K562 (cell line): ENCODE measurements at regions not wholly inside any gene's neighbourhood (a gene's known extent, or its start where the extent isn't known, plus 50 kb on each side); places are given as distances from the start of the nearest gene placed in this dataset.

ENCODE experiments used
- ATAC-seq: fragments of 200-7000 bp; cut with Tn5 transposase; 3 replicates; pipeline ENCODE4 v1.9.1; 2020; ENCODE audit warnings: moderate library complexity
- BruUV-seq: library from RNA; stranded (reverse); fragments of 400-500 nt; replicated peaks from 2 replicates; lab custom pipeline; 2021; lab: Mats Ljungman, UMichigan
- CTCF ChIA-PET: fragments of 300-600 bp; formaldehyde crosslinking; extraction: SDS; loops from one replicate; lab custom pipeline; 2021; ENCODE audit warnings: low intra/inter-chr PET ratio; lab: Yijun Ruan, JAX
- POLR2A ChIA-PET: fragments of 300-600, 350-650 bp; sonication (Branson Sonifier 250); formaldehyde crosslinking; extraction: SDS; loops from one replicate; lab custom pipeline; 2021; ENCODE audit warnings: antibody characterized with exemption, inconsistent platforms; lab: Yijun Ruan, JAX
- DNase-seq, 4 experiments: peaks; one replicate each; pipeline versions ENCODE4 v3.0.0 to v3.0.0-alpha.2; 2011 to 2018; ENCODE audit warnings: low spot score in 3 of 4, mixed read lengths in 3 of 4; ENCODE audit errors: extremely low read depth in 1 of 4
- FAIRE-seq: peaks from 2 replicates; lab custom pipeline; 2011; peaks lifted over from hg19 to GRCh38; lab: Jason Lieb, UNC
- H2AFZ ChIP-seq: 2 replicates; pipeline ENCODE4 v1.6.0; 2011; ENCODE audit warnings: low read depth, low read length, control low read depth, inconsistent platforms
- H3K27ac ChIP-seq: fragments of 200-600 bp; 3 replicates; pipeline ENCODE4 v1.8.0; 2011; ENCODE audit warnings: low read depth, mild to moderate bottlenecking, control low read depth, inconsistent platforms, low read length, moderate library complexity, mixed read lengths; ENCODE audit errors: extremely low read depth
- H3K27me3 ChIP-seq, 2 experiments: fragments of 300-600 bp in 1 of 2; 2 replicates in 1 of 2; 3 replicates in 1 of 2; pipeline versions ENCODE4 v1.6.0 to v1.8.0; 2011; ENCODE audit warnings: inconsistent platforms in 2 of 2, low read length in 2 of 2, mild to moderate bottlenecking in 1 of 2, mixed read lengths in 1 of 2, moderate library complexity in 1 of 2; ENCODE audit not compliant: control insufficient read depth in 2 of 2, insufficient read depth in 2 of 2
- H3K36me3 ChIP-seq: fragments of 300-600 bp; 3 replicates; pipeline ENCODE4 v1.8.0; 2011; ENCODE audit warnings: mild to moderate bottlenecking, low read length, inconsistent platforms; ENCODE audit not compliant: control insufficient read depth, insufficient read depth
- H3K4me1 ChIP-seq, 2 experiments: fragments of 200-600 bp in 1 of 2; replicated peaks in 1 of 2; 2 replicates in 1 of 2; 3 replicates in 1 of 2; pipeline versions ENCODE4 v1.5.1 to v1.8.0; 2011; ENCODE audit warnings: inconsistent platforms in 2 of 2, low read length in 2 of 2, mild to moderate bottlenecking in 1 of 2, mixed read lengths in 1 of 2, moderate library complexity in 1 of 2; ENCODE audit not compliant: control insufficient read depth in 2 of 2, insufficient read depth in 2 of 2
- H3K4me2 ChIP-seq: 2 replicates; pipeline ENCODE4 v1.6.1; 2011; ENCODE audit warnings: low read length, control low read depth, inconsistent platforms, mixed read lengths; ENCODE audit not compliant: insufficient read depth
- H3K4me3 ChIP-seq: fragments of 200-600 bp; sonication (generic), shearing (Covaris generic); 2 replicates; pipeline ENCODE4 v1.5.1; 2016; ENCODE audit warnings: control low read depth, inconsistent platforms
- H3K79me2 ChIP-seq: fragments of 200-600 bp; 3 replicates; pipeline ENCODE4 v1.8.0; 2011; ENCODE audit warnings: low read length, inconsistent platforms; ENCODE audit not compliant: control insufficient read depth, insufficient read depth
- H3K9ac ChIP-seq, 2 experiments: 2 replicates each; pipeline versions ENCODE4 v1.6.0 to v1.6.1; 2011; ENCODE audit warnings: low read depth in 2 of 2, low read length in 2 of 2, control low read depth in 1 of 2, inconsistent platforms in 1 of 2, mild to moderate bottlenecking in 1 of 2, mixed read lengths in 1 of 2; ENCODE audit not compliant: insufficient read depth in 1 of 2
- H3K9me1 ChIP-seq: one replicate; pipeline ENCODE4 v1.6.0; 2011; ENCODE audit warnings: inconsistent platforms, mild to moderate bottlenecking, low read length, moderate library complexity; ENCODE audit not compliant: control insufficient read depth, insufficient read depth
- H3K9me3 ChIP-seq: replicated peaks from 2 replicates; pipeline ENCODE4 v1.5.1; 2011; ENCODE audit warnings: low read depth, low read length, inconsistent platforms; ENCODE audit not compliant: control insufficient read depth, insufficient read depth
- H4K20me1 ChIP-seq: replicated peaks from 2 replicates; pipeline ENCODE4 v1.6.1; 2011; ENCODE audit warnings: low read length, inconsistent platforms, mixed read lengths; ENCODE audit not compliant: control insufficient read depth, insufficient read depth
- BRF2 ChIP-seq: IDR thresholded peaks from 3 replicates; pipeline ENCODE4 v1.6.1; 2011; ENCODE audit warnings: borderline replicate concordance, mild to moderate bottlenecking; ENCODE audit not compliant: insufficient read length, insufficient read depth
- CBX2 ChIP-seq: fragments of 200-600 bp; sonication (generic); IDR thresholded peaks from one replicate; pipeline ENCODE4 v1.6.1; 2012; ENCODE audit warnings: mild to moderate bottlenecking, low read length, inconsistent platforms; ENCODE audit not compliant: insufficient read depth, poor library complexity, severe bottlenecking
- CGGBP1 ChIP-seq: fragments of 250-450 bp; sonication (Bioruptor Pico); IDR thresholded peaks from 2 replicates; pipeline ENCODE4 v1.9.0; 2021; ENCODE audit warnings: mild to moderate bottlenecking
- DACH1 ChIP-seq: fragments of 450-650 bp; IDR thresholded peaks from 2 replicates; pipeline ENCODE4 v1.6.1; 2018; ENCODE audit not compliant: partially characterized antibody
- EZH2 ChIP-seq: IDR thresholded peaks from 2 replicates; pipeline ENCODE4 v1.6.1; 2012; ENCODE audit warnings: low read depth, mild to moderate bottlenecking, inconsistent platforms, low read length, borderline replicate concordance
- HDAC2 ChIP-seq: fragments of 450-650 bp; IDR thresholded peaks from 2 replicates; pipeline ENCODE4 v1.6.1; 2016; ENCODE audit warnings: mild to moderate bottlenecking
- KLF1 ChIP-seq: fragments of 450-650 bp; IDR thresholded peaks from 2 replicates; pipeline ENCODE4 v1.6.1; 2016; ENCODE audit warnings: missing genetic modification characterization, missing compliant biosample characterization
- NCOA2 ChIP-seq, 2 experiments: fragments of 450-650 bp; IDR thresholded peaks; 2 replicates each; pipeline ENCODE4 v1.6.1; 2018; ENCODE audit warnings: mild to moderate bottlenecking in 2 of 2, moderate library complexity in 1 of 2; ENCODE audit not compliant: partially characterized antibody in 2 of 2
- NFATC3 ChIP-seq: fragments of 450-650 bp; IDR thresholded peaks from 2 replicates; pipeline ENCODE4 v1.6.1; 2017; ENCODE audit warnings: mild to moderate bottlenecking
- NR2F6 ChIP-seq: fragments of 450-650 bp; formaldehyde crosslinking; IDR thresholded peaks from 2 replicates; pipeline ENCODE4 v1.4.0; 2020; ENCODE audit warnings: mild to moderate bottlenecking
- PHB ChIP-seq: fragments of 250-450 bp; sonication (Bioruptor Pico); IDR thresholded peaks from 2 replicates; pipeline ENCODE4 v1.5.0; 2021
- RBFOX2 ChIP-seq: fragments of 200-400 bp; formaldehyde crosslinking; IDR thresholded peaks from 2 replicates; pipeline ENCODE4 v1.6.1; 2017; ENCODE audit warnings: low read depth, mild to moderate bottlenecking, low read length, moderate library complexity
- SRSF7 ChIP-seq: fragments of 200-400 bp; formaldehyde crosslinking; optimal IDR thresholded peaks from 2 replicates; pipeline ENCODE3; 2017; ENCODE audit warnings: mild to moderate bottlenecking, low read depth, low read length
- ZNF24 ChIP-seq: fragments of 450-650 bp; IDR thresholded peaks from 2 replicates; pipeline ENCODE4 v1.6.1; 2016
- ZNF282 ChIP-seq: sonication (generic); formaldehyde crosslinking; IDR thresholded peaks from 2 replicates; pipeline ENCODE4 v1.8.1; 2023; ENCODE audit warnings: missing genetic modification reagents
- ZNF431 ChIP-seq: sonication (generic); formaldehyde crosslinking; IDR thresholded peaks from 2 replicates; pipeline ENCODE4 v1.8.0; 2022; ENCODE audit warnings: mild to moderate bottlenecking, missing genetic modification reagents
- ZNF436 ChIP-seq: fragments of 250-450, 450-650 bp; sonication (Bioruptor Pico); formaldehyde crosslinking; IDR thresholded peaks from 2 replicates; pipeline ENCODE4 v1.7.0; 2020; ENCODE audit warnings: mild to moderate bottlenecking
- ZNF668 ChIP-seq: fragments of 250-450 bp; sonication (Bioruptor Pico); IDR thresholded peaks from 2 replicates; pipeline ENCODE4 v1.8.0; 2022; ENCODE audit warnings: mild to moderate bottlenecking, inconsistent platforms
- WGBS: fragments of 100-300 bp; shearing (Covaris generic); methylation state at CpG from one replicate; pipeline ENCODE4 v1.1.6; 2016; ENCODE audit warnings: low coverage, mixed read lengths; ENCODE audit not compliant: insufficient coverage; ENCODE audit errors: missing lambda C conversion rate; 5-methylcytosine and 5-hydroxymethylcytosine counted together
- in situ Hi-C: fragments of 300-500 bp; cut with MboI; formaldehyde crosslinking; loops from 4 replicates; pipeline ENCODE4 v1.15.0; 2018; ENCODE audit warnings: inconsistent platforms, mixed read lengths
- intact Hi-C: fragments of 100-400 bp; cut with micrococcal nuclease; formaldehyde crosslinking; loops from 2 replicates; pipeline ENCODE4 v1.14.2; 2022

- intact Hi-C loops: no loop called here
- Histone ChIP-seq H3K9me1 (no peaks in the 10 kb centered on the region), H4K20me1 (no peaks in the 10 kb centered on the region), H3K4me1 (no peaks in the 10 kb centered on the region), H3K9ac (no peak overlapping the region), H3K79me2 (no peaks in the 10 kb centered on the region), H3K4me3 (no peak overlapping the region), H2AFZ (no peak overlapping the region), H3K27me3 (no peaks in the 10 kb centered on the region), H3K9me3 (no peaks in the 10 kb centered on the region), H3K4me2 (no peak overlapping the region), H3K27ac (no peak overlapping the region), H3K36me3 (no peaks in the 10 kb centered on the region)
- no peak for FAIRE-seq
- TF ChIP-seq NR2F6 (no peak), HDAC2 (no peak), ZNF431 (CRISPR knock-in tag) (no peak), DACH1 (no peak), ZNF24 (no peak), RBFOX2 (no peak), NCOA2 (IDR thresholded peaks at IDR 0.05; ENCODE audit: partially characterized antibody in 2 of 2) (no peak), CBX2 (no peak), CGGBP1 (CRISPR knock-in tag) (no peak), KLF1 (tag) (no peak), EZH2 (no peak), ZNF282 (CRISPR knock-in tag) (no peak), PHB (CRISPR knock-in tag) (no peak), SRSF7 (no peak), NFATC3 (no peak), ZNF436 (CRISPR knock-in tag) (no peak), BRF2 (no peak), ZNF668 (no peak)
- no peak for DNase-seq
- WGBS: 0% methylated on average over 2 of the region's 2 CpGs
- POLR2A ChIA-PET: no interaction called here
- in situ Hi-C loops: no loop called here
- no peak for ATAC-seq
- BruUV-seq: no TSS peak
- CTCF ChIA-PET: no interaction called here
Observed at GRCh38 chr3:19645093-19645492, 288.9 kb downstream of the EFHB start.
